ENCODE measurements at regions not wholly inside any gene's neighbourhood (a gene's known extent, or its start where the extent isn't known, plus 50 kb on each side); places are given as distances from the start of the nearest gene placed in this dataset.

GRCh38 chr18:42574871-42575270 is 540.6 kb downstream of the RIT2 start:
- no peaks in the 10 kb centered on the region for H3K36me3 ChIP-seq
- H3K9me3 ChIP-seq: no peaks in the 10 kb centered on the region
- 52 to 58% methylated on average over 4 of the region's 4 CpGs for WGBS, 2 donors
- no peak overlapping the region for H3K27ac ChIP-seq
- H3K4me3 ChIP-seq: no peak overlapping the region
- no peaks in the 10 kb centered on the region for H3K4me1 ChIP-seq
- ATAC-seq (ENCODE audit: low FRiP score in 2 of 2) (no peak), DNase-seq (peak in 1 of 2 donors; percentile 13)
- no peaks in the 10 kb centered on the region for H3K27me3 ChIP-seq
- no peak for TF ChIP-seq EP300 (IDR thresholded peaks at IDR 0.05)
- TF ChIP-seq POLR2AphosphoS5 (IDR thresholded peaks at IDR 0.05): no peak
- TF ChIP-seq, protein P1, sequence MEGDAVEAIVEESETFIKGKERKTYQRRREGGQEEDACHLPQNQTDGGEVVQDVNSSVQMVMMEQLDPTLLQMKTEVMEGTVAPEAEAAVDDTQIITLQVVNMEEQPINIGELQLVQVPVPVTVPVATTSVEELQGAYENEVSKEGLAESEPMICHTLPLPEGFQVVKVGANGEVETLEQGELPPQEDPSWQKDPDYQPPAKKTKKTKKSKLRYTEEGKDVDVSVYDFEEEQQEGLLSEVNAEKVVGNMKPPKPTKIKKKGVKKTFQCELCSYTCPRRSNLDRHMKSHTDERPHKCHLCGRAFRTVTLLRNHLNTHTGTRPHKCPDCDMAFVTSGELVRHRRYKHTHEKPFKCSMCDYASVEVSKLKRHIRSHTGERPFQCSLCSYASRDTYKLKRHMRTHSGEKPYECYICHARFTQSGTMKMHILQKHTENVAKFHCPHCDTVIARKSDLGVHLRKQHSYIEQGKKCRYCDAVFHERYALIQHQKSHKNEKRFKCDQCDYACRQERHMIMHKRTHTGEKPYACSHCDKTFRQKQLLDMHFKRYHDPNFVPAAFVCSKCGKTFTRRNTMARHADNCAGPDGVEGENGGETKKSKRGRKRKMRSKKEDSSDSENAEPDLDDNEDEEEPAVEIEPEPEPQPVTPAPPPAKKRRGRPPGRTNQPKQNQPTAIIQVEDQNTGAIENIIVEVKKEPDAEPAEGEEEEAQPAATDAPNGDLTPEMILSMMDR (IDR thresholded peaks at IDR 0.05): no peak
- no peak for TF ChIP-seq POLR2A (IDR thresholded peaks at IDR 0.05)

DNA sequence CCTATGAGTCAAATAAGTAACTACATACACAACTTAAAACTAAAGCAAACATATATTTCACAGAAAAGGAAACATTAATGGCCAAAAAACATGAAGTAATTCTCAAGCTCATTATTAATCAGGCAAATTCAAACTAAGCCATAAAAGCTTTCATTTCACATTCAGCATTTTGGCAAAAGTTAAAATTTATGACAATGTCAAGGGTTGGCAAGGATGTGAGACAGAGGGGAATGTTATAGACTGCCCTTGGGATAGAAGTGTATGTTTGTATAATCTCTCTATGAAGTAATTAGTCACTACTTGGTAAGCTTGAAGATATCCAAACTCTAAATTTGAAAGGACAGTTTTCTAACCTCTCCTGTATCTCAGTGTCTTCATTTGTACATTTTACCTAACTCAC is 539.4 kb downstream of the RIT2 start:
- Histone ChIP-seq H3K4me3 (no peak overlapping the region), H3K4me1 (no peaks in the 10 kb centered on the region), H3K9me3 (no peaks in the 10 kb centered on the region), H3K36me3 (no peaks in the 10 kb centered on the region), H3K27ac (no peak overlapping the region), H3K27me3 (no peaks in the 10 kb centered on the region)
- DNase-seq (no peak), ATAC-seq (ENCODE audit: low FRiP score in 2 of 2) (no peak)
- no peak for TF ChIP-seq POLR2AphosphoS5 (IDR thresholded peaks at IDR 0.05)
- TF ChIP-seq POLR2A (IDR thresholded peaks at IDR 0.05): no peak
- TF ChIP-seq EP300 (IDR thresholded peaks at IDR 0.05): no peak
- TF ChIP-seq, protein P1 (IDR thresholded peaks at IDR 0.05): no peak

GRCh38 chr18:42578792-42579191 is 536.7 kb downstream of the RIT2 start:
- H3K36me3 ChIP-seq: no peaks in the 10 kb centered on the region
- no peak overlapping the region for H3K4me3 ChIP-seq
- no peaks in the 10 kb centered on the region for H3K4me1 ChIP-seq
- TF ChIP-seq POLR2AphosphoS5 (IDR thresholded peaks at IDR 0.05) (no peak), POLR2A (IDR thresholded peaks at IDR 0.05) (no peak), EP300 (IDR thresholded peaks at IDR 0.05) (no peak)
- TF ChIP-seq, protein P1 (IDR thresholded peaks at IDR 0.05): no peak
- peak in 1 of 2 donors; percentile 29 for ATAC-seq (ENCODE audit: low FRiP score in 2 of 2)
- no peak for DNase-seq
- H3K27ac ChIP-seq: no peak overlapping the region
- H3K27me3 ChIP-seq: no peaks in the 10 kb centered on the region
- no peaks in the 10 kb centered on the region for H3K9me3 ChIP-seq

GRCh38 chr18:42582266-42582665 is 533.2 kb downstream of the RIT2 start:
- Histone ChIP-seq H3K27ac (no peak overlapping the region), H3K27me3 (no peaks in the 10 kb centered on the region), H3K4me1 (peaks cover 0 to 3% (median 0%) of the 10 kb centered on the region in 4 donors), H3K4me3 (no peak overlapping the region), H3K9me3 (no peaks in the 10 kb centered on the region), H3K36me3 (no peaks in the 10 kb centered on the region)
- DNase-seq: no peak
- 87 to 96% methylated on average over 1 of the region's 1 CpG for WGBS, 2 donors
- TF ChIP-seq POLR2AphosphoS5 (IDR thresholded peaks at IDR 0.05) (no peak), EP300 (IDR thresholded peaks at IDR 0.05) (no peak), POLR2A (IDR thresholded peaks at IDR 0.05) (no peak)
- TF ChIP-seq, protein P1 (IDR thresholded peaks at IDR 0.05): no peak
- no peak for ATAC-seq (ENCODE audit: low FRiP score in 2 of 2)

DNA sequence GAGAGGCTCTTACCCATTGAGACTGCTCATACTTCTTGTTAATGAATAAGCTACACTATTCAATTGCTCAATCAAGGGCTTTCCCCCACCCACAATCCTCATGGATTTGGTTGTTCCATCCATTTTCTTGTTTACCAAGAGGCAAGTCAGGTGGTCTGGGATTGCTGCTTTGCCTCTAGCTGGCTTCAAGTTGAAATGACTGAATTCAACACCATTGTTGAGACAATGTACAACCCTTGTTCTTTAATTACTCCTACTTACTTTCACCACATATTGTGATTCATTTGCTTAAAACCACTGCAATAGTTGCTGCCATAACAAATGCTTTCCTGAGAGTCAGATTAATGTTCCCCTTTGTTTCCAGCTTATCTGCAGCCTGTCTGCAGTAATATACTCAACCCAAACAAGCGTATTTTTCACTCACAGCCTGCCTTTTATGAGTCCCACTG is 532.2 kb downstream of the RIT2 start:
- Histone ChIP-seq H3K27ac (no peak overlapping the region), H3K9me3 (no peaks in the 10 kb centered on the region), H3K4me3 (no peak overlapping the region), H3K27me3 (no peaks in the 10 kb centered on the region), H3K36me3 (no peaks in the 10 kb centered on the region), H3K4me1 (peaks cover 0 to 3% (median 0%) of the 10 kb centered on the region in 4 donors)
- WGBS, 2 donors: 46% methylated on average over 1 of the region's 1 CpG
- ATAC-seq (ENCODE audit: low FRiP score in 2 of 2): no peak
- TF ChIP-seq POLR2A (IDR thresholded peaks at IDR 0.05) (no peak), EP300 (IDR thresholded peaks at IDR 0.05) (no peak), POLR2AphosphoS5 (IDR thresholded peaks at IDR 0.05) (no peak)
- TF ChIP-seq, protein P1 (IDR thresholded peaks at IDR 0.05): no peak
- no peak for DNase-seq

All from upper lobe of left lung (tissue), 6 donors.